Endothelial cell (in vitro differentiated cells): ENCODE measurements at regions not wholly inside any gene's neighbourhood (a gene's known extent, or its start where the extent isn't known, plus 50 kb on each side); places are given as distances from the start of the nearest gene placed in this dataset.
"Not testable (repeated sequence)": the region's sequence is repeated elsewhere in the genome, so short reads cannot be mapped to it uniquely, and the experiment has no call there.

ENCODE experiments used
- DNase-seq: peaks from one replicate; pipeline ENCODE4 v3.0.0; 2021; ENCODE audit warnings: low spot score
- H3K27ac Mint-ChIP-seq: one replicate; pipeline ENCODE4 v1.8.0; 2021; ENCODE audit warnings: mixed read lengths, inconsistent platforms; ENCODE audit not compliant: unreplicated experiment
- H3K27me3 Mint-ChIP-seq: one replicate; pipeline ENCODE4 v1.8.0; 2021; ENCODE audit warnings: mild to moderate bottlenecking, moderate library complexity, mixed read lengths, inconsistent platforms; ENCODE audit not compliant: unreplicated experiment
- H3K36me3 Mint-ChIP-seq: one replicate; pipeline ENCODE4 v1.8.0; 2021; ENCODE audit warnings: mild to moderate bottlenecking, low read depth, mixed read lengths, inconsistent platforms; ENCODE audit not compliant: unreplicated experiment
- H3K4me1 Mint-ChIP-seq: one replicate; pipeline ENCODE4 v1.8.0; 2021; ENCODE audit warnings: mild to moderate bottlenecking, mixed read lengths, inconsistent platforms; ENCODE audit not compliant: unreplicated experiment
- H3K4me3 Mint-ChIP-seq: one replicate; pipeline ENCODE4 v1.8.0; 2021; ENCODE audit warnings: mild to moderate bottlenecking, mixed read lengths, inconsistent platforms; ENCODE audit not compliant: unreplicated experiment
- H3K9me3 Mint-ChIP-seq: one replicate; pipeline ENCODE4 v1.8.0; 2021; ENCODE audit warnings: mixed read lengths, inconsistent platforms; ENCODE audit not compliant: unreplicated experiment
- TF ChIP-seq, protein P1 (sequence below): fragments of 200-600 bp; sonication (generic); IDR thresholded peaks from one replicate; pipeline ENCODE4 v1.5.0; 2021; ENCODE audit warnings: antibody characterized with exemption; ENCODE audit not compliant: unreplicated experiment

DNA sequence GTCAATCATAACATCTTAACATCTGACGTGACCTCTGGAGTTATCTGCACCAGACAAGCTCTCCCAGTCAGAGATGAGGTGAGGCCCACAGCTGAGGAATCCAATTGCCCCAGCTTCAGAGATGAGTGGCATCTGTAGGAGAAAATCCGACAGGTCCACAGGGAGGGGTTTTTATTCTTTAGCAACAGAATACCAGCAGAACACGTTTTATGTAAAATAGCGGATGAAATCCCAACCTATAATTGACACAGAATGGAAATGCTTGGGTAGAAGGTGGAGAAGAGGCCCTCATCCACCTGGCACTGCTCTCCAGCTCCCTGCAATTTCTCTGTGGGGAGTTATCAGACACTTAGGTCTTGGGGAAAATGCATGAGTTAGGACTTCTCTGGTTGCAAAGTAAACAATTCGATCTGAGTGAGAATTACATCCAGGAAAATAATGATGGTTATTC, 144.2 kb upstream of the NRP1 start:
- Mint-ChIP-seq H3K4me3 (no peak overlapping the region), H3K27me3 (no peaks in the 10 kb centered on the region), H3K27ac (no peak overlapping the region), H3K4me1 (no peaks in the 10 kb centered on the region), H3K9me3 (no peaks in the 10 kb centered on the region), H3K36me3 (no peaks in the 10 kb centered on the region)
- TF ChIP-seq, protein P1, sequence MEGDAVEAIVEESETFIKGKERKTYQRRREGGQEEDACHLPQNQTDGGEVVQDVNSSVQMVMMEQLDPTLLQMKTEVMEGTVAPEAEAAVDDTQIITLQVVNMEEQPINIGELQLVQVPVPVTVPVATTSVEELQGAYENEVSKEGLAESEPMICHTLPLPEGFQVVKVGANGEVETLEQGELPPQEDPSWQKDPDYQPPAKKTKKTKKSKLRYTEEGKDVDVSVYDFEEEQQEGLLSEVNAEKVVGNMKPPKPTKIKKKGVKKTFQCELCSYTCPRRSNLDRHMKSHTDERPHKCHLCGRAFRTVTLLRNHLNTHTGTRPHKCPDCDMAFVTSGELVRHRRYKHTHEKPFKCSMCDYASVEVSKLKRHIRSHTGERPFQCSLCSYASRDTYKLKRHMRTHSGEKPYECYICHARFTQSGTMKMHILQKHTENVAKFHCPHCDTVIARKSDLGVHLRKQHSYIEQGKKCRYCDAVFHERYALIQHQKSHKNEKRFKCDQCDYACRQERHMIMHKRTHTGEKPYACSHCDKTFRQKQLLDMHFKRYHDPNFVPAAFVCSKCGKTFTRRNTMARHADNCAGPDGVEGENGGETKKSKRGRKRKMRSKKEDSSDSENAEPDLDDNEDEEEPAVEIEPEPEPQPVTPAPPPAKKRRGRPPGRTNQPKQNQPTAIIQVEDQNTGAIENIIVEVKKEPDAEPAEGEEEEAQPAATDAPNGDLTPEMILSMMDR, result no peak
- DNase-seq, result no peak

DNA sequence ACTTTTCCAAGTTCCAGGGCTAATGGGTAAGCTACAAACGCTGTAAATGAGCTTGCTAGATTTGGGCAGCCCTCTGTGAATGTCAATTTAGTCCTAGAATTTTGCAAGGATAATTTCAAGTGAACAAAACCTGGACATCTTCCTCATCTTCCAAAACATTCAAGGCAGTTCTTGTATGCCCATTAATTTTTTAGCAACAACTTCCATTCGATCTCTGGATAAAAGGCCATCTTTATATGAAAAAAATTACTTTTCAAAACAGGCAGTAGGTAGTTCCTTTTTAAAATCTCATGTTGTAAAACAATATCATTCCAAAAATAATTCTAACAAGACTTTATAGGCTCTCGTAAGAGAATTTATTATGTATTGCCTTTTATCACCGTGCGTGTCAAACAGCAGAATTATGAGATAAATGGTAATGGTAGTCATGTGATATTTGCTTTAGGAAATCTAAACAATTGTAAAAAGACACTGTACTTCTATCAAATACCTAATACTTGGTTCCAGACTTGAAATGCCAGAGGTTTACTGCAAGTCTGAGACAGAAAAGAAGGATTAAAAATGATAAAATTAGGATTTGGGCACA, 143.7 kb upstream of the NRP1 start:
- Mint-ChIP-seq H3K27me3 (no peaks in the 10 kb centered on the region), H3K9me3 (no peaks in the 10 kb centered on the region), H3K27ac (no peak overlapping the region), H3K36me3 (no peaks in the 10 kb centered on the region), H3K4me3 (no peak overlapping the region), H3K4me1 (no peaks in the 10 kb centered on the region)
- TF ChIP-seq, protein P1, result no peak
- DNase-seq, result no peak

DNA sequence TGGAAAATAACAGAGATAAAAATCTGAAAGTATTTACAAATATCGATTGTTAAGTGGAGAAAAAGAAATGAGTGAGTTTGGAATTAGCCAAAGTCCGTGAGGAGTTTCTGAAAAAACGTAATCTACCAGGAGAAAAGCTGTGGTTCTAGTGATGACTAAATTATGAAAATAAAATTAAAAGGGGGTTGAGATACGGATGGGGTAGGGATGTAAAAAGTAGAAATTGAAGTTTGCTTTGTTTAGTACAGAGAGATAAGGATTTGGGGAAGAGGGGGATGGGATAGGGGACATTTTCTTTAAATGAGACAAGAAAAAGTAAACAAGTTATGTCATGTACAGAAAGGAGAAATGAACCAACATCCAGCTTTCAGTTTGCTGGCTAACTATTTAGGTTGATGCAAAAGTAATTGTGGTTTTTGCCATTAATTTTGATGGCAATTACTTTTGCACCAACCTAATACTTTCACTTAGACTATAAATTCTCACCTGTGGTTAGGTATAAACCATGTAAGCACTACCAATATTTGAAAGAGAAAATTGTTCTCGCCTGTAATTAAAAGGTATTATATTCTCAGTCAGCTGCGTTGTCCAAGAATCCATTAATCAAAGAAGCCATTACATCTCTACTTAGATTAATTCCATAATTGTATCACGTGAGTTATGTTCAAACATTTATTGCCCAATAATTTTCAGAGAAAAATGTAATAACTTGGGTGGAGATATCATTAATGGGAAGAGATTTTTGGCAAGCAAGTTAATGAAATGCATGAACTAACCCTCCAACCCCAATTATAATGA, 143.0 kb upstream of the NRP1 start:
- no peaks in the 10 kb centered on the region for H3K36me3 Mint-ChIP-seq
- H3K27me3 Mint-ChIP-seq, result no peaks in the 10 kb centered on the region
- no peaks in the 10 kb centered on the region for H3K9me3 Mint-ChIP-seq
- TF ChIP-seq, protein P1, result no peak
- DNase-seq, result no peak
- H3K4me3 Mint-ChIP-seq, result no peak overlapping the region
- no peaks in the 10 kb centered on the region for H3K4me1 Mint-ChIP-seq
- no peak overlapping the region for H3K27ac Mint-ChIP-seq

DNA sequence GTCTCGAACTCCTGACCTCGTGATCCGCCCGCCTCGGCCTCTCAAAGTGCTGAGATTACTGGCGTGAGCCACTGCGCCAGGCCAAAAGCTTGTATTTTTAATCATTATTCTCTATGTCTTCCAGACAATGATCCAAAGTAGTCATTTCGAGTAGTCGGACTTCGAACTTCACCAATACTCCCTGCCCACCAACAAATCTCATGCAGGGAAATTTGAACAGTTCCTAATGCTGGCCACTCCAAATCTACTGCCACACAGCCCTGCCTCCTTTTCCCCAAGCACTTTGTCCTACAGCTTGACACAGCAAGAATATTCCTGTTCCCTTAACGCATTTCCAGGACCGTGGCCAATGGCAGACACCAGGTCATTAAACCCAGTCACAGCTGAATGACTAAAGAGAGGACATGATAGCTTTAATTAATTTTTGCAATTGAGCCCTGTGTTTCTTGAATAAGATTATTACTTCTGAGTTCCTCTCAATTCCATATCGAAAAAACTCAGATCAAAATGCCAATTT, 142.3 kb upstream of the NRP1 start:
- no peaks in the 10 kb centered on the region for H3K27me3 Mint-ChIP-seq
- no peaks in the 10 kb centered on the region for H3K36me3 Mint-ChIP-seq
- no peak overlapping the region for H3K27ac Mint-ChIP-seq
- no peak for DNase-seq
- H3K4me1 Mint-ChIP-seq, result no peaks in the 10 kb centered on the region
- TF ChIP-seq, protein P1, result no peak
- H3K9me3 Mint-ChIP-seq, result no peaks in the 10 kb centered on the region
- no peak overlapping the region for H3K4me3 Mint-ChIP-seq

DNA sequence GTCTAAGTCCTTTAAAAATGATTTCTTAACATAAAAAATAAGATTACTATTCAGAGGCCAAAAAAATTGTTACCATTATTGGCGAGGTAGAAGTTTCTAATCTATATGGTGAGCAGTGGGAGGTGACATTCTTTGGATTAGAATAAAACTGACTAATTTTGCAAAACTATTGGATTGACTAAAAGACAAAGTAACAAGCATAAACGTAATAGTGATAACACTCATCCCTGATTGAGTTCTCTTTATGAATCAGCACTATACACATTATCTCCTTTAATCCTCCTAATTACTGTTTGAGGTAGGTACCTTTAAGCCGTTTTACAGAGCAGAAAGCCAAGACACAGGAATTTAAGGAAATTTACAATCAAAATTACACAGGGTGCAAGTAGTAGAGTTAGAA, 139.2 kb upstream of the NRP1 start:
- Mint-ChIP-seq H3K27ac (no peak overlapping the region), H3K4me1 (no peaks in the 10 kb centered on the region), H3K9me3 (no peaks in the 10 kb centered on the region), H3K4me3 (no peak overlapping the region), H3K36me3 (no peaks in the 10 kb centered on the region), H3K27me3 (peaks cover 1% of the 10 kb centered on the region)
- TF ChIP-seq, protein P1, result no peak
- DNase-seq, result no peak

DNA sequence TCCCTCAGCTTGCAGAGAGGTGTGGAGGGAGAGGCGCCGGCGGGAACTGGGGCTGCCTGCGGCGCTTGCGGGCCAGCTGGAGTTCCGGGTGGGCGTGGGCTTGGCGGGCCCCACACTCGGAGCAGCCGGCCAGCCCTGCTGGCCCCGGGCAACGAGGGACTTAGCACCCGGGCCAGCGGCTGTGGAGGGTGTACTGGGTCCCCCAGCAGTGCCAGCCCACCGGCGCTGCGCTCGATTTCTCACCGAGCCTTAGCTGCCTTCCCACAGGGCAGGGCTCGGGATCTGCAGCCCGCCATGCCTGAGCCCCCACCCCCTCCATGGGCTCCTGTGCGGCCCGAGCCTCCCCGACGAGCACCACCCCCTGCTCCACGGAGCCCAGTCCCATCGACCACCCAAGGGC, 133.5 kb upstream of the NRP1 start:
- H3K27ac Mint-ChIP-seq, H3K9me3 Mint-ChIP-seq, H3K27me3 Mint-ChIP-seq, H3K4me3 Mint-ChIP-seq, H3K4me1 Mint-ChIP-seq, H3K36me3 Mint-ChIP-seq, DNase-seq: not testable (repeated sequence)
